ENCODE measurements at regions not wholly inside any gene's neighbourhood (a gene's known extent, or its start where the extent isn't known, plus 50 kb on each side); places are given as distances from the start of the nearest gene placed in this dataset.

- TF ChIP-seq POLR2AphosphoS5 (IDR thresholded peaks at IDR 0.05; ENCODE audit: insufficient read depth in 1 of 2, low read depth in 1 of 2) (no peak), CTCF (IDR thresholded peaks at IDR 0.05) (no peak), POLR2A (IDR thresholded peaks at IDR 0.05) (no peak)
These were observed 65.9 kb downstream of the CEBPB start for GRCh38 chr20:50256577-50256976.
